AG09319 (cell line): ENCODE measurements at regions not wholly inside any gene's neighbourhood (a gene's known extent, or its start where the extent isn't known, plus 50 kb on each side); places are given as distances from the start of the nearest gene placed in this dataset.

Source experiments
- DNase-seq: peaks from one replicate; pipeline ENCODE4 v3.0.0-alpha.2; 2010; ENCODE audit warnings: low read depth; ENCODE audit errors: extremely low read depth
- TF ChIP-seq, protein P1 (sequence below): IDR thresholded peaks from 2 replicates; pipeline ENCODE4 v1.5.1; 2011; ENCODE audit warnings: low read depth, mild to moderate bottlenecking, inconsistent platforms, low read length, moderate library complexity

DNA sequence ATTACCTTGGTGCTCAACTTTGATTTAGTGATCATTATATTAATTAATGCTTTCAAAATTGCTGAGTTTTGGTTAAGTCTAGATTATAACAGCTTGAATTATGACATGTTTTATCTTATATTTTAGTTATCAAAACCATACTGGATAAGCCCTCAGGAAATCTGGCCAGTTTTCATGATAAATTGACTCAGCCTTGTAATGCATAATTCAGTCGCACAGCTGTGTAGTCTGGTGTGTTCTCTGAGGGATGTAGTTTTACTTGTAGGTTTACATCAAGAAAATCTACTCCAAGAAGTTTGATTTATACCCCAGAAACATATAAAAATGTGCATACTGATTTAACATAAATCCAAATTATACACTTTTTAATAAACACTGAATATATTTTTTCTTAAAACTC is 477.5 kb downstream of the SPRY1 start:
- TF ChIP-seq, protein P1, sequence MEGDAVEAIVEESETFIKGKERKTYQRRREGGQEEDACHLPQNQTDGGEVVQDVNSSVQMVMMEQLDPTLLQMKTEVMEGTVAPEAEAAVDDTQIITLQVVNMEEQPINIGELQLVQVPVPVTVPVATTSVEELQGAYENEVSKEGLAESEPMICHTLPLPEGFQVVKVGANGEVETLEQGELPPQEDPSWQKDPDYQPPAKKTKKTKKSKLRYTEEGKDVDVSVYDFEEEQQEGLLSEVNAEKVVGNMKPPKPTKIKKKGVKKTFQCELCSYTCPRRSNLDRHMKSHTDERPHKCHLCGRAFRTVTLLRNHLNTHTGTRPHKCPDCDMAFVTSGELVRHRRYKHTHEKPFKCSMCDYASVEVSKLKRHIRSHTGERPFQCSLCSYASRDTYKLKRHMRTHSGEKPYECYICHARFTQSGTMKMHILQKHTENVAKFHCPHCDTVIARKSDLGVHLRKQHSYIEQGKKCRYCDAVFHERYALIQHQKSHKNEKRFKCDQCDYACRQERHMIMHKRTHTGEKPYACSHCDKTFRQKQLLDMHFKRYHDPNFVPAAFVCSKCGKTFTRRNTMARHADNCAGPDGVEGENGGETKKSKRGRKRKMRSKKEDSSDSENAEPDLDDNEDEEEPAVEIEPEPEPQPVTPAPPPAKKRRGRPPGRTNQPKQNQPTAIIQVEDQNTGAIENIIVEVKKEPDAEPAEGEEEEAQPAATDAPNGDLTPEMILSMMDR: no peak
- no peak for DNase-seq

DNA sequence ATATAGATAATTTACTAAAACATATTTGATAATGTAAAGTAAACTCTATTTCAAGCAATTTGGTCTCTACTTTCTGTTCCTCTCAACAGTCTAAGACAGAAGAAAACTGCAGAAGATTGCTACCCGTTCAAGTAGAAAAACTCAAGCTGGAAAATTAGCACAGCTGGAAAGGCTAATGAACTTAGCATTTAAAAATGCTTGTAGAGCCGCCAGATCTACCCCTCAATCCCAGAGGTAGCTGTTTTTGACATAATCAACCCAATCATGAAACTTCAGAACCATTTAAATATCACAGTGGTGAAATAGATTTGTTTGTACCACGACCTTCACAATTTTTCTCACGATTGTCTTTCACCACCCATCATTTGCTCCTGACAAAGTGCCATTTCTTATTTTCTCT is 479.5 kb downstream of the SPRY1 start:
- TF ChIP-seq, protein P1: no peak
- no peak for DNase-seq

DNA sequence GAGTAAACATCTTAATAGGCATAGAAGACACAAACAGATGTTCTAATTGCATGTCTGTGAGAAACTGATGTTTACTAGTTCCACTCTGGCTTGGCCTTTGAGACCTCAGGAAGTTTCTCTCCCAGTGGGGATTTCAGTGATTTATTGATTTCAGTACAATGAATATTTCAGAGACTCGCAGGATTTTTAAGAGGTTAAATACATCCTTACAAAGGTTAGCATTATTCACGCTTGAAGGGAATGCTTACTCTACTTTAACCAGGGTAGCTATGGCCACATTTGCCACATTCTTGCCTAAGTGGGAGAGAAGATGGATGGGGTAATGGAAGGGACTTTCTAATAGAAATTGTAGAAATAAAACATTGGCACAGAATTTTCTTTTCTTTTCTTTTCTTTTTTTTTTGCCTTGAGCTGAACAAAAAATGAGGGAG is 480.1 kb downstream of the SPRY1 start:
- TF ChIP-seq, protein P1: no peak
- DNase-seq: no peak

GRCh38 chr4:123877551-123877950 is 481.0 kb downstream of the SPRY1 start:
- DNase-seq: no peak
- TF ChIP-seq, protein P1: no peak

- TF ChIP-seq, protein P1: no peak
- no peak for DNase-seq
These were observed 482.4 kb downstream of the SPRY1 start for GRCh38 chr4:123878976-123879375.

- TF ChIP-seq, protein P1: no peak
- no peak for DNase-seq
These were observed 484.0 kb downstream of the SPRY1 start for GRCh38 chr4:123880631-123881030.

DNA sequence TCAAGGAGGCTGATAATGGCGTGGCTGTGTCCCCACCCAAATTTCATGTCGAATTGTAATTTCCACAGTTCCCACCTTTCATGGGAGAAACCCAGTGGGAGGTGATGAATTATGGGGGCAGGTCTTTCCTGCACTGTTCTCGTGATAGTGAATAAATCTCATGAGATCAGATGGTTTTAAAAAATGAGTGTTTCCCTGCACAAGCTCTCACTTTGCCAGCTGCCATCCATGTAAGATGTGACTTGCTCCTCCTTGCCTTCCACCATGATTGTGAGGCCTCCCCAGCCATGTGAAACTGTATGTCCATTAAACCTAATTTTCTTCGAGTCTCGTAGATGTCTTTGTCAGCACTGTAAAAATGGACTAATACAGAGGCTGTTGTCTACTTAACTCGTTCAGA is 488.3 kb downstream of the SPRY1 start:
- TF ChIP-seq, protein P1: no peak
- DNase-seq: no peak

DNA sequence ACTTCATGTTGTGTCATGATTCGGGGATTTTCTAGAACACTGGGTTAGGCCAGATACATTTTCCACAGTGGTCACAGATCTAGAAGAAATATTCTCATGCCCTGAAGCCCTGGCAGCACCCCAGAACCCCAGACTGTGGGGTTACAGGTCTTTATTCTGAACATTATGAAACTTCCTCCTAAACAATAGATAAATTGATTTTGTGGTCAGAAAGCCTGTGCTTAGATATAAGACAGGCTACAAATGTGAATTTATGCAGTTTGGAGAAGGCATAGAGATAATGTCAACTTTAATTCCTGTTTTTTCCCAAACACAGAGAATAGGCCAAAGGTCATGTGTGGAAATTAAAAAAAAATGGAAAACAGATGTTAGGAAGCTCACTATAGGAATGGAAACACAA is 492.9 kb downstream of the SPRY1 start:
- TF ChIP-seq, protein P1: no peak
- no peak for DNase-seq
